BLaER1 treated with 17β-estradiol and CSF1 and Interleukin-3, amounts not matched to agents 10 nM and 100 nM (cell line): ENCODE measurements at regions not wholly inside any gene's neighbourhood (a gene's known extent, or its start where the extent isn't known, plus 50 kb on each side); places are given as distances from the start of the nearest gene placed in this dataset.
"Not testable (repeated sequence)": the region's sequence is repeated elsewhere in the genome, so short reads cannot be mapped to it uniquely, and the experiment has no call there.

ENCODE experiments used
- H3K27ac ChIP-seq, 11 experiments: shearing (Covaris generic); formaldehyde crosslinking; 2 replicates each; pipeline ENCODE4 v1.8.1; 2022
- H3K27me3 ChIP-seq, 11 experiments: shearing (Covaris generic); formaldehyde crosslinking; 2 replicates each; pipeline ENCODE4 v1.8.1; 2022
- H3K36me3 ChIP-seq, 11 experiments: shearing (Covaris generic); formaldehyde crosslinking; 2 replicates each; pipeline ENCODE4 v1.8.1; 2022
- H3K4me1 ChIP-seq, 10 experiments: shearing (Covaris generic); formaldehyde crosslinking; 2 replicates each; pipeline ENCODE4 v1.8.1; 2022
- H3K4me2 ChIP-seq, 11 experiments: shearing (Covaris generic); formaldehyde crosslinking; 2 replicates each; pipeline ENCODE4 v1.8.1; 2022
- H3K4me3 ChIP-seq, 10 experiments: shearing (Covaris generic); formaldehyde crosslinking; 2 replicates each; pipeline ENCODE4 v1.8.1; 2022
- H3K9ac ChIP-seq, 11 experiments: shearing (Covaris generic); formaldehyde crosslinking; 2 replicates each; pipeline ENCODE4 v1.8.1; 2022
- H3K9me3 ChIP-seq, 11 experiments: shearing (Covaris generic); formaldehyde crosslinking; replicated peaks in 1 of 11; 2 replicates each; pipeline ENCODE4 v1.8.1; 2022
- H4K20me1 ChIP-seq, 11 experiments: shearing (Covaris generic); formaldehyde crosslinking; 2 replicates each; pipeline ENCODE4 v1.8.1; 2022
- Cebpa-rat ChIP-seq, 11 experiments: shearing (Covaris generic); IDR thresholded peaks; 2 replicates each; pipeline ENCODE4 v1.8.1; 2022

DNA sequence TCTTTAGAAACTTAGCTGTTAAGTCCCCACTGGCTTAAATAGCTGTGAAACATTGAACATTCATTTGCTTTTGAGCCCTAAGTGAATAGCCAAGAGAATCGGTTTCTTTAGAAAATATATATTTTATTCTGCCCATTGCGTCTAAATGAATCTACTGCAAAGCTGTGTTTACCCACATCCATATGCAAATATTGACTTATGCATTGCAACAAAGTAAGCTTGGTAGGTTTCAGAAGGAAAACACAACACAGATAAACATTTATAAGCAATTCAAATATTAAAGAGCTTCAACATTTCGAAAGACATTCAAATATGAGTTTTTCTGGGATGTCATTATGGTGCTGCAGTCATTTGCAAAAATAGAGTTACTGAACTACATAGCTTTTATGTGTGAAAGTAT lies 257.3 kb downstream of the SH2D4B start:
- Histone ChIP-seq H3K4me1 (no peaks in the 10 kb centered on the region), H3K9ac (no peak overlapping the region), H4K20me1 (no peaks in the 10 kb centered on the region), H3K4me2 (no peak overlapping the region), H3K4me3 (no peak overlapping the region), H3K27me3 (no peaks in the 10 kb centered on the region), H3K9me3 (no peaks in the 10 kb centered on the region), H3K36me3 (no peaks in the 10 kb centered on the region), H3K27ac (no peak overlapping the region)
- no peak for TF ChIP-seq Cebpa-rat (IDR thresholded peaks at IDR 0.05)

DNA sequence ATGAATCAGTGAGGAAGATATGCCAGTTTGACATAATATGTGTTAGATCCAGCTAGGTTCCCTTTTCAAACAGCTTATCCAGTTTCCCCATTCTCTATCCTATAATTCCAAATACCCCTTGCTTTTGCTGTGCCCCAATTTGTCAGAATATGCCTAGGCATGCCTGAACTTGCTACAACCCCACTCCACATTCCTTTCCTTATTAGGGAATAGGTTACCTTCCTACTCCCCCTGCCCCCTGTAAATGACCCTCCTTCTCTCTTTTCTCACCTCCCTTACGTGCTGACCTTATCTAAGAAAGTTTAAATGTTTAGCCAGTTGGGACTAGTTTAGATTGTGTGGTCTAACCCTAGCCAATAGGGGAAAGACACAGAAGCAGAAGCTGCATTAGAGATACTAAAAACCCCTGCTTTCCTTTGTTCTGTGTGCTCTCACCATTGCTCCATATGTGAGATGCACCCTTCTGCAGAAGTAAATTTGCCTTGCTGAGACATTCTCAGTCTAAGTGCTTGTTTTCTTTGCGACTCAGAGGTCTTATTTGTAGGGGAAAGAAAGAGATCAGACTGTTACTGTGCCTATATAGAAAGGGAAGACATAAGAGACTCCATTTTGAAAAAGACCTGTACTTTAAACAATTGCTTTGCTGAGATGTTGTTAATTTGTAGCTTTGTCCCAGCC lies 267.8 kb downstream of the SH2D4B start:
- TF ChIP-seq Cebpa-rat (IDR thresholded peaks at IDR 0.05): no peak
- no peaks in the 10 kb centered on the region for H3K36me3 ChIP-seq
- H3K9ac ChIP-seq: no peak overlapping the region

DNA sequence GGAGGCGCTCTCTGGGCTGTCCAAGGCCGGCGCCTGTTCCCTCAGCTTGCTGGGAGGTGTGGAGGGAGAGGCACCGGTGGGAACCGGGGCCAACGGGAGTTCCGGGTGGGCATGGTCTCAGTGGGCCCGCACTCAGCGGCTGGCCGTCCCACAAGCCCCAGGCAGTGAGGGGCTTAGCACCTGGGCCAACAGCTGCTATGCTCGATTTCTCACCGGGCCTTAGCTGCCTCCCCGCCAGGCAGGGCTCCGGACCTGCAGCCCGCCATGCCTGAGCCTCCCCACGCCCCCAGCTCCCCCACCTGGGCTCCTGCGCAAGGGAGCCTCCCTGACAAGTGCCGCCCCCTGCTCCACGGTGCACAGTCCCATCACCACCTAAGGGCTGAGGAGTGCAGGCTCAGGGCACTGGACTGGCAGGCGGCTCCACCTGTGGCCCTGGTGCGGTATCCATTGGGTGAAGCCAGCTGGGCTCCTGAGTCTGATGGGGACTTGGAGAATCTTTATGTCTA lies 276.5 kb downstream of the SH2D4B start:
- H3K9me3 ChIP-seq: peaks cover 0 to 28% (median 15%) of the 10 kb centered on the region in 11 experiments; a peak in 15 of 22 replicates
- H3K4me2 ChIP-seq: no peak overlapping the region
- no peaks in the 10 kb centered on the region for H3K27me3 ChIP-seq
- no peak for TF ChIP-seq Cebpa-rat (IDR thresholded peaks at IDR 0.05)
- no peaks in the 10 kb centered on the region for H4K20me1 ChIP-seq
- no peak overlapping the region for H3K4me3 ChIP-seq
- no peaks in the 10 kb centered on the region for H3K36me3 ChIP-seq
- no peak overlapping the region for H3K9ac ChIP-seq
- no peaks in the 10 kb centered on the region for H3K4me1 ChIP-seq
- H3K27ac ChIP-seq: no peak overlapping the region

More for the DNA sequence above, 267.8 kb downstream of the SH2D4B start:
- Histone ChIP-seq H3K27me3 (no peaks in the 10 kb centered on the region), H3K4me2 (no peak overlapping the region), H3K9me3 (peaks cover 18 to 38% (median 24%) of the 10 kb centered on the region in 11 experiments), H3K4me1 (no peaks in the 10 kb centered on the region), H3K4me3 (no peak overlapping the region), H3K27ac (no peak overlapping the region), H4K20me1 (no peaks in the 10 kb centered on the region)

DNA sequence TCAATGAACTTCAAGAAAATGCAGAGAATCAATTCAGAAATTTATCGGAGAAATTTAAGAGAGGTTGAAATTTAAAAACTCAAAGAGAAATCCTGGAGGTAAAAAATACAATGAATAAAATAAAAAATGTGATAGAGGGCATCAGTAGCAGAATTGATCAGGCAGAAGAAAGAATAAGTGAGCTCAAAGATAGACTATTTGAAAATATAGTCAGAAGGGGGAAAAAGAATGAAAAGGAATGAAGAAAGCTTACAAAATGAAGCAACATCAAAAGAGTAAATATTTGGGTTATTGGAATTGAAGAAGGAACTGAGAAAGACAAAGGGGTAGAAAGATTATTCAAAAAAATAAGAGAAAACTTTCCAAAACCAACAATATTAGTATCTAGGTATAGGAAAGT lies 291.4 kb downstream of the SH2D4B start:
- peaks cover 29 to 40% (median 36%) of the 10 kb centered on the region in 11 experiments for H3K9me3 ChIP-seq
- no peak overlapping the region for H3K27ac ChIP-seq
- H3K36me3 ChIP-seq: no peaks in the 10 kb centered on the region; a peak in 1 of 22 replicates
- H3K9ac ChIP-seq: no peak overlapping the region
- no peak overlapping the region for H3K4me2 ChIP-seq
- TF ChIP-seq Cebpa-rat (IDR thresholded peaks at IDR 0.05): no peak
- no peaks in the 10 kb centered on the region for H3K27me3 ChIP-seq
- H3K4me1 ChIP-seq: no peaks in the 10 kb centered on the region
- no peak overlapping the region for H3K4me3 ChIP-seq
- no peaks in the 10 kb centered on the region for H4K20me1 ChIP-seq

DNA sequence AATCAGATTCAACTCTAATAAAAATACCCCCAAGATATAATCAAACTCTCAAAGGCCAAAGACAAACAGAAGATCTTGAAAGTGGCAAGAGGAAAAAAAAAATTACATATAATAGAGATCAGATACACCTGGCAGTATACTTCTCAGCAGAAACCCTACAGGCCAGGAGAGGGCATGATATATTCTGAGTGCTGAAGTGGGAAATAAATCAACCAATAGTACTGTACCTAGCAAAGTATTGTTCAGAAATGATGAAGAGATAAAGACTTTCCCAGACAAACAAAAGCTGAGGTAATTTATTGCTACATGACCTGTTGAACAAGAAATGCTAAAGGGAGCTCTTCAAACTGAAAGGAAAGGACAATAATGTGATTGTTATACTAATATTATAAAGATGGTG lies 291.9 kb downstream of the SH2D4B start:
- H3K4me1 ChIP-seq: no peaks in the 10 kb centered on the region
- H3K27ac ChIP-seq: no peak overlapping the region
- H3K36me3 ChIP-seq: no peaks in the 10 kb centered on the region; a peak in 1 of 22 replicates
- H3K27me3 ChIP-seq: no peaks in the 10 kb centered on the region
- TF ChIP-seq Cebpa-rat (IDR thresholded peaks at IDR 0.05): no peak
- no peak overlapping the region for H3K4me3 ChIP-seq
- no peaks in the 10 kb centered on the region for H4K20me1 ChIP-seq
- no peak overlapping the region for H3K4me2 ChIP-seq
- H3K9ac ChIP-seq: no peak overlapping the region
- H3K9me3 ChIP-seq: peaks cover 33 to 44% (median 38%) of the 10 kb centered on the region in 11 experiments

DNA sequence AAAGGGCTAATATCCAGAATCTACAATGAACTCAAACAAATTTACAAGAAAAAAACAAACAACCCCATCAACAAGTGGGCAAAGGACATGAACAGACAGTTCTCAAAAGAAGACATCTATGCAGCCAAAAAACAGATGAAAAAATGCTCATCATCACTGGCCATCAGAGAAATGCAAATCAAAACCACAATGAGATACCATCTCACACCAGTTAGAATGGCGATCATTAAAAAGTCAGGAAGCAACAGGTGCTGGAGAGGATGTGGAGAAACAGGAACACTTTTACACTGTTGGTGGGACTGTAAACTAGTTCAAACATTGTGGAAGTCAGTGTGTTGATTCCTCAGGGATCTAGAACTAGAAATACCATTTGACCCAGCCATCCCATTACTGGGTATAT lies 295.0 kb downstream of the SH2D4B start:
- H3K4me1 ChIP-seq, H3K27ac ChIP-seq, H3K4me3 ChIP-seq, H3K9ac ChIP-seq, H3K4me2 ChIP-seq, H3K36me3 ChIP-seq, H4K20me1 ChIP-seq, H3K27me3 ChIP-seq: not testable (repeated sequence)
- peaks cover 31 to 41% (median 36%) of the 10 kb centered on the region in 11 experiments for H3K9me3 ChIP-seq

DNA sequence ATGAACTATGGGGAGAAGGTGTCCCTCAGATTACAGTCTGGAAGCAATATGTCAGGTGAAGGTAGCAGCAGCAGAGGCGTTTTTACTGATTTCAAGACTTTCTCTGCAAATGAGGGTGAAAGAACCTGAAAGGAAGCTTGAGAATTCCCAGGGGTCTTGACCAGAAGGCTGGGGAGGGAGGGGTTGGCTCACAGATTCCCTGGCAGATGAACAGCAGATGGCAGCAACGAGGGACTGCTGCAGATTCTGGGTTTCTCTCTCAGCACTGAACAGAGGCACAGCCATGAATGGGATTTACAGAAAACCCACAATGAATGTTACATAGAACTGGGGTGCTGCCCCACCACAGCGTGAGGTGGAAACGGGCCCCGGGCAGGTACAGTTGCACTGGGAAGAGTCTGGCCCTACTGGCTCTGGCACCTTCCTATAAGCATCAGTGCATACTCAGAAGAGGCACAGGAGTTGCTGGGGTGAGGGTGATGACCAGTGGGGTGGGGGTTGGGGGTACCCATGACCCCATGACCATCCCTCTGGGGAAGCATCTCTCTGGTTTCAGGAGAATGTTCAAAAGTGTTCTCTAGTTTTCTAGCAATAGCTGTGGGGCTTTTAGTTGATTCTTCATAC lies 317.8 kb downstream of the SH2D4B start:
- no peak for TF ChIP-seq Cebpa-rat (IDR thresholded peaks at IDR 0.05)
- Histone ChIP-seq H3K27me3 (no peaks in the 10 kb centered on the region), H3K27ac (no peak overlapping the region), H4K20me1 (no peaks in the 10 kb centered on the region), H3K36me3 (no peaks in the 10 kb centered on the region), H3K9me3 (no peaks in the 10 kb centered on the region), H3K4me1 (peaks cover 0 to 11% (median 5%) of the 10 kb centered on the region in 10 experiments; a peak in 10 of 20 replicates), H3K9ac (no peak overlapping the region), H3K4me2 (peak overlapping the region in 6 of 11 experiments; percentile 15 to 44 (median 26); a peak in 2 of 22 replicates), H3K4me3 (no peak overlapping the region)

DNA sequence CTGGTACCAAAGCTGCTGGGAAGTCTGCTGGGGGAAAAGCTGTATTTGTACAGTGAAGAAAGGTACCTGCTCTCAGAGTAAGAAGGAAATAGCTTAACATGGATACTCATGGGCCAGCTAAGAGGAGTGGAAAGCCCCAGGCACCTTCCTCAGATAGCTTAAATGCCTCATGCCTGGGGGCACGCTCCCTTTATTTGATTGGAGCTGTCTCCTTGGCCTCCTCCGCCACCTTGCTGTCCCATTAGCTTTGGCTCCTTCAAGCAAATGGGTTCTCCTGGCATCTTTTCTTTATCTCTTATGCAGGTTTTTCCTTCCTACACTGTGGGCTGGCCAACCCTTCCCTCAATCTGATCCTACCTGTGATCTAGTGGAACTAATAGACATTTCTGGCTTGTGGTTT lies 318.5 kb downstream of the SH2D4B start:
- no peak for TF ChIP-seq Cebpa-rat (IDR thresholded peaks at IDR 0.05)
- Histone ChIP-seq H3K4me3 (no peak overlapping the region), H3K27ac (no peak overlapping the region), H3K9ac (no peak overlapping the region), H3K36me3 (no peaks in the 10 kb centered on the region), H3K9me3 (no peaks in the 10 kb centered on the region), H3K4me2 (no peak overlapping the region), H4K20me1 (no peaks in the 10 kb centered on the region), H3K27me3 (no peaks in the 10 kb centered on the region), H3K4me1 (peaks cover 0 to 11% (median 5%) of the 10 kb centered on the region in 10 experiments; a peak in 10 of 20 replicates)

DNA sequence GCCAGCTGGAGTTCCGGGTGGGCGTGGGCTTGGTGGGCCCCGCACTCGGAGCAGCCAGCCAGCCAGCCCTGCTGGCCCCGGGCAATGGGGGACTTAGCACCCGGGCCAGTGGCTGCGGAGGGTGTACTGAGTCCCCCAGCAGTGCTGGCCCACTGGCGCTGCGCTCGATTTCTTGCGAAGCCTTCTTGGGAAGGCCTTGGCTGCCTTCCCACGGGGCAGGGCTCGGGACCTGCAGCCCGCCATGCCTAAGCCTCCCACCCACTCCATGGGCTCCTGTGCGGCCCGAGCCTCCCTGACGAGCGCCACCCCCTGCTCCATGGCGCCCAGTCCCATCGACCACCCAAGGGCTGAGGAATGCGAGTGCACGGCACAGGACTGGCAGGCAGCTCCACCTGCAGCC lies 321.6 kb downstream of the SH2D4B start:
- not testable (repeated sequence) for H3K4me2 ChIP-seq, H3K27me3 ChIP-seq, H4K20me1 ChIP-seq, H3K27ac ChIP-seq, H3K36me3 ChIP-seq, H3K4me3 ChIP-seq, H3K4me1 ChIP-seq, H3K9ac ChIP-seq, H3K9me3 ChIP-seq

DNA sequence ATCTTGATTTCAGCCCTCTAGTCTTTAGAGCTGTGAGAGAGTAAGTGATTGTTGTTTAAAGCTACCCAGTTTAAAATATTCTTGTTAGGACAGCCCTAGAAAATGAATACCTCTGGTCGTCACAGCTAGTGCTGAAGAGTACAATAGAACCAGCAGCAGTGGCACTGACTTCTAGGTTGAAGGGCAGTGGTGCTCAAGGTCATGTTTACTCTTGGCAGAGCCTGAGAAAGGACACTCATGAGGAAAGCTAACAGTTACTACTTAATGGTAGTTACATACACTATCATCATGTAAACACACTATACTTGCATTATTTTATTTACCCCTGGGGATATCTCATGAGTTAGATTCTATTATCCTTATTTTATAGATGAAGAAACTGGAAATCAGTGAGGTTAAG lies 323.0 kb downstream of the SH2D4B start:
- Histone ChIP-seq H4K20me1 (no peaks in the 10 kb centered on the region), H3K9ac (no peak overlapping the region), H3K27ac (no peak overlapping the region), H3K4me2 (no peak overlapping the region), H3K36me3 (no peaks in the 10 kb centered on the region), H3K4me1 (no peaks in the 10 kb centered on the region), H3K27me3 (no peaks in the 10 kb centered on the region), H3K9me3 (0 out of 22 replicates have a peak, but pooled peaks cover 0 to 5% (median 0%) of the 10 kb centered on the region in 11 experiments), H3K4me3 (no peak overlapping the region)
- no peak for TF ChIP-seq Cebpa-rat (IDR thresholded peaks at IDR 0.05)
